Hepatic stellate cell (primary cell): ENCODE measurements at regions not wholly inside any gene's neighbourhood (a gene's known extent, or its start where the extent isn't known, plus 50 kb on each side); places are given as distances from the start of the nearest gene placed in this dataset.

ENCODE experiments used
- DNase-seq: peaks from one replicate; pipeline ENCODE4 v3.0.0; 2011; ENCODE audit warnings: low spot score

- DNase-seq = no peak
These were observed 234.9 kb downstream of the OPA1 start for GRCh38 chr3:193827871-193828270.

GRCh38 chr3:193828477-193828876 lies 235.5 kb downstream of the OPA1 start:
- DNase-seq = no peak

- peak; percentile 63 for DNase-seq
These were observed 236.8 kb downstream of the OPA1 start for GRCh38 chr3:193829781-193830180.

- DNase-seq = no peak
These were observed 237.8 kb downstream of the OPA1 start for GRCh38 chr3:193830791-193831191.

- DNase-seq = no peak
These were observed 238.8 kb downstream of the OPA1 start for GRCh38 chr3:193831495-193832455.

GRCh38 chr3:193832833-193833413 lies 239.9 kb downstream of the OPA1 start:
- DNase-seq = no peak

- no peak for DNase-seq
These were observed 240.6 kb downstream of the OPA1 start for GRCh38 chr3:193833592-193833991.

- DNase-seq = no peak
These were observed 242.4 kb downstream of the OPA1 start for GRCh38 chr3:193835414-193835813.

- DNase-seq = no peak
These were observed 243.5 kb downstream of the OPA1 start for GRCh38 chr3:193836511-193836910.

GRCh38 chr3:193836918-193837317 lies 243.9 kb downstream of the OPA1 start:
- DNase-seq = no peak

- no peak for DNase-seq
These were observed 244.4 kb downstream of the OPA1 start for GRCh38 chr3:193837347-193837827.

GRCh38 chr3:193840111-193840641 lies 247.2 kb downstream of the OPA1 start:
- no peak for DNase-seq

- no peak for DNase-seq
These were observed 248.6 kb downstream of the OPA1 start for GRCh38 chr3:193841581-193841980.

GRCh38 chr3:193842029-193842798 lies 249.2 kb downstream of the OPA1 start:
- DNase-seq = no peak

GRCh38 chr3:193842832-193843473 lies 249.9 kb downstream of the OPA1 start:
- no peak for DNase-seq

- DNase-seq = no peak
These were observed 250.7 kb downstream of the OPA1 start for GRCh38 chr3:193843474-193844301.

- DNase-seq = no peak
These were observed 251.5 kb downstream of the OPA1 start for GRCh38 chr3:193844472-193844871.

- no peak for DNase-seq
These were observed 252.1 kb downstream of the OPA1 start for GRCh38 chr3:193845144-193845543.

- no peak for DNase-seq
These were observed 253.6 kb downstream of the OPA1 start for GRCh38 chr3:193846569-193846968.

- DNase-seq = no peak
These were observed 254.4 kb downstream of the OPA1 start for GRCh38 chr3:193847402-193847801.

- DNase-seq = no peak
These were observed 255.5 kb downstream of the OPA1 start for GRCh38 chr3:193848547-193848946.
